Left forelimb (tissue), 1 donor: ENCODE measurements at regions not wholly inside any gene's neighbourhood (a gene's known extent, or its start where the extent isn't known, plus 50 kb on each side); places are given as distances from the start of the nearest gene placed in this dataset.
"Not testable (repeated sequence)": the region's sequence is repeated elsewhere in the genome, so short reads cannot be mapped to it uniquely, and the experiment has no call there.

Source experiments
- DNase-seq: peaks from one replicate; pipeline ENCODE4 v3.0.0-alpha.2; 2018; ENCODE audit warnings: low spot score

DNA sequence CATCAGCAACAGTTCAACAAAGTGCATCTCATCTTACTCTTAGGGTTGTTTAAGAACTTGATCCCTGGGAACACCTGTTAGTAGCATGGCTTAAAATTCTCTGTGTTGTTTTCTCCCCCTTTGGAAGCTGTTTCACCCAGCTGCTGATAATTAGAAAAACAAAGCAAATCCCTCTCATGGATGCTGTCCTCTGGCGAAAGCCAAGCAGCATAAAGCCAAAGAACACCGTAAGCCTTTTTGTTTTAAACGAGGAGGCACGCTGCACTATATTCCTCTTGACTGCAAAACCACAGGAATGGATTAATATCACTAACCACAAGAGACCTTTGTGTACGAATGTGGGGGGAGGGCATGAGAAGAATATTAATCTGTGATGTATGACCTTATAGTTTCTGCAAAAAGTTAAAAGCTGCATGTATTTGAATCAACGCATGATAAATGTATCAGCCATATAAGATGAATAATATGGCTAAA lies 923.2 kb downstream of the LTN1 start:
- DNase-seq: no peak

DNA sequence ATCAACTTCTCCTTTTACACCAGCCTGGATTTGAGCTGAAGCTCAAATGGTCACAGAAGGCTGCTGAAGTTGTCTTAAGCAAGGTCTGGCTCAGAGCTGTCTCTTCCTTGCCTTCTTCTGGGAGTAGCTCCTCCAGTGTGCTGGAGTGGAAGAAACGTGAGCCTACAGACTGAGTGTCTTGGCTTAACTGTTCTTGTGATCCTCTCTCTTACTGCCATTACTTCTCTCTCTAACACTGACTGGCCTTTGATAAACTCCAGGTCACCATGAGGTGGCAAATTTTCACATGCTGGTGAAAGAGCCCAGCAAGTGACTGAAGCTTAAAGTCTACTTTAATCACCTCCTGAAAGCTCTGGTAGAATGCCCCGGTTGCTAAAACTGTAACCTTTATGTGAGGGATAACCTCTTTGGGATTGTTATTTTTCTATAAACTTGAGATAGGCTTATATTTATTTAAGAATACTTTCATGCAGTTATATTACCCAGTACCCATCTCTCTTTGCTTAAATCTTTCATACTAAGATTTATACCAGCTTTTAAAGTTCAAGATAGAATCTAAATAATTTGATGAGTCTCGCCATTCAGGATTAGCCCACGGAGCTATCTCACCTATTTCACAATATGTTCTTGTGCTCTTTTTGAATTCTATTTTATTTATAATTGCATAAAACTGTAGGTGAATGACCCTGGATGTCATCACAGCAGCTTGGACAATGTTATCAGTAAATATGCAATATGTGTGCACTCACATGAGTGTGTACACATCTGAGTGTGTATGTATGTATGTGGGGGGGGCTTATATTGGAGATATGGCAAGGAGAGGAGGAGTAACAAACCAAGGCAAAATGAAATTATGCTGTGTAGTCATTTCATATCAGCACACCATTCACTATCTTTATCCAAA lies 924.0 kb downstream of the LTN1 start:
- no peak for DNase-seq

GRCh38 chr21:28066596-28067387 lies 925.9 kb downstream of the LTN1 start:
- DNase-seq: no peak

DNA sequence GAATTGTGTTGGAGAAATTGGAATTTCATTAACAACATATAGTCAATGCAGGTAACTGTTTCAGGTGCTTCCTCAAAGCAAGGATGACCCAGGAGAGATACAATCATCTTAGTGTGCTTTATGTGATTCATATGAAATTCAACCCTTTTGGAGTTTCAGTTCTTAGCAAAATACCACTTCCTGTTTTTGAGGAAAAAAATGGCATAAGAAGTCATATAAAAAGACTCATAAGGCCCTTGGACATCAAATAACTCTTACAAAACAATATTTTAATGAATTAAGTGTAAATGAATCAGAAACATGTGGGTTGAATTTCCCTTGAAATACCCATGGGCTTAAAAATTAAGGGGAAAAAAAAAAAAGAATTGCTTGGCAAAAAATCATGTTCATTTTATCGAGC lies 926.6 kb downstream of the LTN1 start:
- DNase-seq: no peak

GRCh38 chr21:28063241-28064216 lies 929.1 kb downstream of the LTN1 start:
- no peak for DNase-seq

GRCh38 chr21:28052956-28053355 lies 939.7 kb downstream of the LTN1 start:
- DNase-seq: not testable (repeated sequence)

DNA sequence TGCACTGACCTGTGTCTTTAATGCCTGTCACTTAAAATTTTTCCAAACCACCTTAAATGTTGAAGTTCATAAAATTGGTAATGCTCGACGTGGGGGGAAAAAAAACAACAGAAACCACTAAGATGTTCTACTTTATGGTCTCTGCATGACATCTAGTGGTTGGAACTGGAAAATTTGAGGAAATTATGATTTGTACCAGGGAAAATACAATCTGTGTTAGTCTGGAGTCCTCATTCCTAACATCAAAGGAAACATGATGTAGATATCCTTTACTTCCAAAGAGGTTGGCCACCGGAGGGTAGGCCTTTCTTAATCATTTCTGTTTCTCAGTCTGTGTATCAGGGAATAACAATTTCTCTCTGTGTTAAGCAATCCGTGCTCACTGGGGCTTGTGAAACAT lies 941.0 kb downstream of the LTN1 start:
- DNase-seq: not testable (repeated sequence)

- DNase-seq: not testable (repeated sequence)
Measured at GRCh38 chr21:28035692-28036091, 957.0 kb downstream of the LTN1 start.

GRCh38 chr21:28034916-28035315 lies 957.8 kb downstream of the LTN1 start:
- DNase-seq: not testable (repeated sequence)

GRCh38 chr21:28034334-28034733 lies 958.3 kb downstream of the LTN1 start:
- DNase-seq: not testable (repeated sequence)

GRCh38 chr21:28032652-28033051 lies 960.0 kb downstream of the LTN1 start:
- DNase-seq: not testable (repeated sequence)

DNA sequence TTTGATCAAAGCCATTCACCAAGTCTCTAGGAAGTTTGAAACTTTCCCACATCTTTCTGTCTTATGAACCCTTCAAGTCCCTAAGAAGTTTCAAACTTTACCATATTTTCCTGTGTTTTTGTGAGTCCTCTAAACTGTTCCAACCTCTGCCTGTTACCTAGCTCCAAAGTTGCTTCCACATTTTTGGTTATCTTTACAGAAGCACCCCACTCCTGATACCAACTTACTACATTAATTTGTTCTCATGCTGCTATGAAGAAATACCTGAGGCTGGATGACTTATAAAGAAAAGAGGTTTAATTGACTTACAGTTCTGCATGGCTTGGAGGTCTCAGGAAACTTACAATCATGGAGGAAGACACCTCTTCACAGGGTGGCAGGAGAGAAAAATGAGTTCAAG lies 961.6 kb downstream of the LTN1 start:
- DNase-seq: not testable (repeated sequence)

GRCh38 chr21:28025111-28025510 lies 967.6 kb downstream of the LTN1 start:
- DNase-seq: no peak

GRCh38 chr21:28018741-28019669 lies 973.7 kb downstream of the LTN1 start:
- DNase-seq: no peak

DNA sequence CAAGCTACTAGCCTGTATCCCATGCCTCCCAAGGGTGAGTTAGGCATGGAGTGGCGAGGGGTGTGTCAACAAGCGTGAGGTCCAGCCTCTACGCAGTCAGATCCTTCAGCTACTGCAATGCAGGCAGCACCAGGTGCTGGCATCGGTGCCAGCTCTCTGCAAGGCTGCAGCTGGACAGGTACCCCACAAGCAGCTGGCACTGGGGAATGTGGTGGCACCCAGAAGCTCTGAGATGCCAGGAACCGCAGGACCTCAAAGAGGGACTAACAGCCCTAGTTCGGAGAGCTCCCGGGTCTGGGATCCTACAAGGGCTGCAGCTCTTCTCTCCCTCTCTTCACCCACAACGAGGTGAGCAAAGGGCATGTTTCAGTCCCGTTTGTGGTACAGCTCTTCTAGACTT lies 974.5 kb downstream of the LTN1 start:
- DNase-seq: no peak

DNA sequence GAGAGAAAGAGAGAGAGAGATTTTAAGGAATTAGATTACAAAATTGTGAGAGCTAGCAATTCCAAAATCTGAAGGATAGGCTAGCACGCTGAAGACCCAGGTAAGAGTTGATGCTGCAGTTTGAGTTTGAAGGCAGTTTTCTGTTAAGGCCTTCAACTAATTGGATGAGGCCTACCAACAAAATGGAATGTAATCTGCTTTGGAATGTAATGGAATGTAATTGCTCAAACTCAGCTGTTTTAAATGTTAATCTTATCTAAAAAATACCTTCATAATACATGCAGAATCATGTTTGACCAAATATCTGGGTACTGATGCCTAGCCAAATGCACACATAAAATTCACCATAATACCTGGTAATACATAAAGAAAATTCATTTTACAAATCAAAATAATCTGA lies 976.1 kb downstream of the LTN1 start:
- DNase-seq: no peak

DNA sequence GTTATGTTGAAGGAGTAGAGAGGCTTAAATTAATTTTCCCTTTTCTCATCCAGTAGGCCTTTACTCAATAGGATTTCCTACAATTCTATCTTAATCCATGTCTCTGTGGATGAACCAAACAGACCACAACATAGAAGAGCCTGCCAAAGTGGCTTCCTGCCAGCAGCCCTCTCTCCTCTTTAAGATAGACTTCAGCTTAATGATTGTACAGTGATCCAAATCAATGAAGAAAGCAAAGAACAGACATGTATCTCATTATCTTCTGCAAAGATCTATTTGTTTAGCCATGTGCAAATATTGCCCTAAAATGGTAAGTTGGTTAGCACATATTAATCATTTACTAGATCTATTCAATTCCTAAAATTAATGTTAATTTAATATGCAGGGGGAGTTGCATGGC lies 979.6 kb downstream of the LTN1 start:
- DNase-seq: not testable (repeated sequence)

GRCh38 chr21:28011970-28012369 lies 980.7 kb downstream of the LTN1 start:
- not testable (repeated sequence) for DNase-seq

DNA sequence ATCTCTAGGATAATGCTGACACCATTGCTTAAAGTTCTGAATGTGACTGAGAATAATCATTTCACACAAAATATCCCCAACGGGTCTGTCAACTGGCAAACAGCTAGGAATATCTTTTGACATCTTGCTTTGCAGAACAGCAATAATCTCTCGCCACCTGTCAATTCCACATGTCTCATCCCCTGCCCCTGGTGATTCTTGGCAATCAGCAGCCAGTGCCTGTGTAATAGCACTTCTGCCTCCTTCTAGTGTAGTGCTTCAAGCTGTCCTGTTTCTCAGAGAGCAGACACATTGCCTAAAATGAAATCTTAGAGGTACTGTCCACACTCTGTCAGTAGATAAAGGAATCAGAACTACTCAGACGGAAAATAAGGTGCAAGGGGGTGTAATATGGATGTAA lies 984.4 kb downstream of the LTN1 start:
- not testable (repeated sequence) for DNase-seq

DNA sequence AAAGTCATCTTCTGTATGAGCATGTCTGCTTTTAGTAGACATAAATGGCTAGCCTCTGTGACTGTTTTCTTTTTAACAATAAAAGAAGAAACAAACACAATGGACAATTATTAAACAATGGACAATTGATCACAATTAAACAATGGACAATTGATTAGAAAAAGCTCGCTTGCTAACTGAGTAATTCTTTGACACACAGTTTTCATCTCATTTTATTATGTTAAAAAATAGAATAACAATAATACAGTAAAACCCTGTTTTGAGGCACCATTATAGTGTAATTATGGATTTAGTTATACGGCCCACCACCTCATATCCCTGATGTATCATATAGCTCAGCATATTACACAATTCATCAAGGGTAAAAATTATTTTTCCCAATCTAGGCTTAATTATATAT lies 989.0 kb downstream of the LTN1 start:
- DNase-seq: not testable (repeated sequence)

DNA sequence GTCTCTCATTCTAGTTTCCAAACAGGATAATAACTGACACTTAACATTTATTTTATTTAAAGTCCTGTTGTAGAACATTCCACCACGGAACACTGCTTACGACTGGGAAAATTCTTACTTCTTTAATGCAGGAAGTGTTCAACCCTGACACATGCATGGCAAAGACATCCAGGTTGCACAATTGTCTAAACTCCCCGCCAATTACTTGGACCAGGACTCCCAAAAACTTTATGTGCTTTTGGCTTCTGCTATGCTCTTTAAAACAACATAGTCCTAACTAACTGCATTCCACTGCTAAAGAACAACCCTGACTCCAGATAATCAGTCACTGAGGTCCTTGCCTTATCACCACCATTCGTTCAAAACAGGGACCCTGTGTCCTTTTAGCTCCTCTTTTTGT lies 995.8 kb downstream of the LTN1 start:
- DNase-seq: not testable (repeated sequence)
